Heart left ventricle (tissue), 16 donors: ENCODE measurements at regions not wholly inside any gene's neighbourhood (a gene's known extent, or its start where the extent isn't known, plus 50 kb on each side); places are given as distances from the start of the nearest gene placed in this dataset.

Experiments used
- ATAC-seq, 4 donors: fragments of 200-7000 bp; cut with Tn5 transposase; one replicate each; pipeline ENCODE4 v1.9.1; 2020 to 2022; ENCODE audit warnings: moderate library complexity in 4 of 4, mild to moderate bottlenecking in 3 of 4, moderate number of reproducible peaks in 1 of 4
- DNase-seq, 5 donors: peaks; one replicate each; pipeline ENCODE4 v3.0.0-alpha.2; 2020
- H3K27ac ChIP-seq, 12 donors: fragments of 200-600 bp; sonication (generic) in 4 of 12; one replicate each; pipeline versions ENCODE4 v1.5.0 to v1.8.0; 2016 to 2022; ENCODE audit warnings: mild to moderate bottlenecking in 2 of 12
- H3K27me3 ChIP-seq, 9 donors: fragments of 200-600 bp; sonication (generic) in 2 of 9; one replicate each; pipeline versions ENCODE4 v1.5.1 to v1.8.0; 2016 to 2022; ENCODE audit warnings: mild to moderate bottlenecking in 3 of 9
- H3K36me3 ChIP-seq, 9 donors: fragments of 200-600 bp; sonication (generic) in 2 of 9; one replicate each; pipeline versions ENCODE4 v1.5.0 to v1.8.0; 2018 to 2022; ENCODE audit warnings: mild to moderate bottlenecking in 2 of 9
- H3K4me1 ChIP-seq, 12 donors: fragments of 200-600 bp; sonication (generic) in 4 of 12; one replicate each; pipeline versions ENCODE4 v1.5.0 to v1.8.0; 2016 to 2022; ENCODE audit warnings: mild to moderate bottlenecking in 3 of 12
- H3K4me3 ChIP-seq, 12 donors: fragments of 200-600 bp; sonication (generic) in 4 of 12; one replicate each; pipeline versions ENCODE4 v1.5.0 to v1.8.0; 2017 to 2022; ENCODE audit warnings: mild to moderate bottlenecking in 9 of 12, moderate library complexity in 4 of 12
- H3K9me3 ChIP-seq, 12 donors: fragments of 200-600 bp; sonication (generic) in 4 of 12; one replicate each; pipeline versions ENCODE4 v1.5.0 to v1.8.0; 2016 to 2022; ENCODE audit warnings: mild to moderate bottlenecking in 1 of 12
- CTCF ChIP-seq, 12 donors: fragments of 200-600 bp; sonication (generic) in 4 of 12; IDR thresholded peaks; one replicate each; pipeline versions ENCODE4 v1.5.0 to v1.8.0; 2018 to 2022; ENCODE audit warnings: antibody characterized with exemption in 12 of 12, mild to moderate bottlenecking in 5 of 12
- POLR2A ChIP-seq, 2 donors: fragments of 450-650 bp; IDR thresholded peaks; one replicate each; pipeline ENCODE4 v1.6.1; 2017; ENCODE audit warnings: antibody characterized with exemption in 2 of 2, mild to moderate bottlenecking in 2 of 2, moderate library complexity in 2 of 2
- WGBS, 4 donors: extraction: QIAGEN DNeasy Blood & Tissue Kit in 2 of 4; methylation state at CpG; one replicate each; pipeline versions ENCODE4 v1.1.5 to v1.1.7; 2013 to 2018; 5-methylcytosine and 5-hydroxymethylcytosine counted together
- intact Hi-C, 10 donors: fragments of 100-400 bp; cut with DNase I; formaldehyde crosslinking; loops; one replicate each; pipeline versions ENCODE4 v1.11.1 to v1.14.2; 2022
- donor health status: ischemic (EF 13 %, LVEDD 7.1; RV severe dilation, severe dysfunction).
- donor health status: healthy with polysubstance abuse.
- donor health status: DM: no; HTN: yes; CAD: no.
- donor health status: DM: no; HTN: no; CAD: no.
- donor health status: ischemic (EF 25% LVEDD 6.9; RV normal size, moderate dysfunction).
- donor health status: ischemic (EF 25% LVEDD 5.7; RV mildly dilated, moderate dysfunction).
- donor health status: healthy.
- donor health status: DM: yes; HTN: yes; CAD: no.
- donor health status: ischemic (EF 35%, LVEDD 5.7; RV mildly dilated, moderate dysfunction).
- donor health status: nonischemic (EF 11% LVEDD 7.7; RV severe dilation, severe dysfunction).
- donor health status: DM: yes; HTN: yes; CAD: no.
- donor health status: PGD.
- donor health status: ischemic (EF 29% LVEDD 5.4; RV normal size, mild dysfunction).
- donor health status: nonischemic (EF 23%, LVEDD 6.1; RV moderate dilation, normal function).

DNA sequence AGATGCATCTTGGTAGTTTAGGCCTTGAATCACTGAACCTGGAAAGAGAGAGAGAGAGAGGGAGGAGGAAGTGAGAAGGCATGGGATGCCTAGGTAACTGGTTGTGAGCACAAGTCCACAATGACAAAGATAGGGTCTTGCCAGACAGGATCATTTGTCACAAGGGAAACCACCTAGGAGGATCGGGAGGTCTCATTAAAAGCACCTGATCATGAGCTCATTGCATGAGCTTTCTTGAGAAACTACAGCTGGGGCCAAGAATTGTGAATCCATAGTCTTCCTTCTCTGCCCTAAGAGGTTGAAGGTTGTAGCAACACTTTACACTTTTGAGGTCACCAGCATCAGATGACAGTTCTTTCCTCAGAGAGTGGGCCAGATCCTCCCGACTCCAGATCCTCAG is 195.7 kb downstream of the CD83 start:
- no peak overlapping the region for H3K27ac ChIP-seq
- intact Hi-C loops, result no loop called here
- ATAC-seq (no peak), DNase-seq (no peak)
- H3K36me3 ChIP-seq, result no peaks in the 10 kb centered on the region
- H3K27me3 ChIP-seq, result no peaks in the 10 kb centered on the region
- no peaks in the 10 kb centered on the region for H3K9me3 ChIP-seq
- H3K4me3 ChIP-seq, result no peak overlapping the region
- H3K4me1 ChIP-seq, result no peaks in the 10 kb centered on the region
- no peak for TF ChIP-seq POLR2A (IDR thresholded peaks at IDR 0.05)
- no peak for TF ChIP-seq CTCF (IDR thresholded peaks at IDR 0.05)
- 94 to 96% (median 95%) methylated on average over 2 of the region's 2 CpGs for WGBS, 4 donors

- H3K4me1 ChIP-seq, result no peaks in the 10 kb centered on the region
- no peaks in the 10 kb centered on the region for H3K27me3 ChIP-seq
- no peak for ATAC-seq
- no peak overlapping the region for H3K27ac ChIP-seq
- H3K4me3 ChIP-seq, result no peak overlapping the region
- no peak for DNase-seq
- no peaks in the 10 kb centered on the region for H3K9me3 ChIP-seq
- no peaks in the 10 kb centered on the region for H3K36me3 ChIP-seq
- intact Hi-C loops, result no loop called here
- no peak for TF ChIP-seq CTCF (IDR thresholded peaks at IDR 0.05)
- no peak for TF ChIP-seq POLR2A (IDR thresholded peaks at IDR 0.05)
Observed at GRCh38 chr6:14315353-14315752, 197.8 kb downstream of the CD83 start.

- intact Hi-C loops, result no loop called here
- ATAC-seq, result no peak
- no peaks in the 10 kb centered on the region for H3K36me3 ChIP-seq
- no peaks in the 10 kb centered on the region for H3K4me1 ChIP-seq
- H3K27me3 ChIP-seq, result no peaks in the 10 kb centered on the region
- no peak overlapping the region for H3K4me3 ChIP-seq
- no peaks in the 10 kb centered on the region for H3K9me3 ChIP-seq
- no peak overlapping the region for H3K27ac ChIP-seq
- 78 to 89% (median 84%) methylated on average over 10 of the region's 10 CpGs for WGBS, 4 donors
- DNase-seq, result no peak
- no peak for TF ChIP-seq POLR2A (IDR thresholded peaks at IDR 0.05)
- no peak for TF ChIP-seq CTCF (IDR thresholded peaks at IDR 0.05)
Observed at GRCh38 chr6:14316651-14317386, 199.2 kb downstream of the CD83 start.

GRCh38 chr6:14317387-14317970 is 199.9 kb downstream of the CD83 start:
- Histone ChIP-seq H3K27me3 (no peaks in the 10 kb centered on the region), H3K36me3 (no peaks in the 10 kb centered on the region), H3K9me3 (no peaks in the 10 kb centered on the region), H3K27ac (no peak overlapping the region), H3K4me1 (no peaks in the 10 kb centered on the region), H3K4me3 (no peak overlapping the region)
- DNase-seq (no peak), ATAC-seq (no peak)
- 73 to 89% (median 82%) methylated on average over 6 of the region's 6 CpGs for WGBS, 4 donors
- intact Hi-C loops, result no loop called here
- TF ChIP-seq POLR2A (IDR thresholded peaks at IDR 0.05), result no peak
- TF ChIP-seq CTCF (IDR thresholded peaks at IDR 0.05), result no peak
